Breast epithelium (tissue), 4 donors: ENCODE measurements at regions not wholly inside any gene's neighbourhood (a gene's known extent, or its start where the extent isn't known, plus 50 kb on each side); places are given as distances from the start of the nearest gene placed in this dataset.

Source experiments
- DNase-seq, 2 donors: peaks; one replicate each; pipeline ENCODE4 v3.0.0-alpha.2; 2019; ENCODE audit warnings: low spot score in 2 of 2
- H3K27ac ChIP-seq, 2 donors: fragments of 200-600 bp; sonication (generic) in 1 of 2; one replicate each; pipeline ENCODE4 v1.5.1; 2016 to 2019; ENCODE audit warnings: mild to moderate bottlenecking in 1 of 2
- H3K27me3 ChIP-seq, 2 donors: fragments of 200-600 bp; sonication (generic) in 1 of 2; one replicate each; pipeline versions ENCODE4 v1.5.1 to v1.6.0; 2017 to 2019; ENCODE audit warnings: control low read depth in 1 of 2, mild to moderate bottlenecking in 1 of 2
- H3K36me3 ChIP-seq: fragments of 200-600 bp; one replicate; pipeline ENCODE4 v1.5.1; 2019
- H3K4me1 ChIP-seq, 2 donors: fragments of 200-600 bp; sonication (generic); one replicate each; pipeline ENCODE4 v1.5.1; 2016 to 2019; ENCODE audit warnings: control low read depth in 1 of 2
- H3K4me3 ChIP-seq, 3 donors: fragments of 200-600 bp; sonication (generic); 1 replicate in 2 of 3; 2 replicates in 1 of 3; pipeline ENCODE4 v1.5.1; 2016 to 2019; ENCODE audit warnings: mild to moderate bottlenecking in 3 of 3, moderate library complexity in 2 of 3
- H3K9me3 ChIP-seq, 2 donors: fragments of 200-600 bp; sonication (generic) in 1 of 2; one replicate each; pipeline ENCODE4 v1.5.1; 2016 to 2019; ENCODE audit warnings: control low read depth in 1 of 2
- CTCF ChIP-seq, 3 donors: fragments of 450-650 bp; IDR thresholded peaks; one replicate each; pipeline ENCODE4 v1.5.1; 2016 to 2017; ENCODE audit warnings: antibody characterized with exemption in 3 of 3, mild to moderate bottlenecking in 3 of 3, moderate library complexity in 3 of 3
- POLR2A ChIP-seq: fragments of 450-650 bp; IDR thresholded peaks from one replicate; pipeline ENCODE4 v1.6.1; 2016; ENCODE audit warnings: antibody characterized with exemption, mild to moderate bottlenecking, moderate library complexity
- POLR2AphosphoS5 ChIP-seq, 3 donors: sonication (generic); formaldehyde crosslinking; IDR thresholded peaks; one replicate each; pipeline ENCODE4 v1.6.1; 2017; ENCODE audit warnings: antibody characterized with exemption in 3 of 3
- intact Hi-C: fragments of 100-400 bp; cut with DNase I; formaldehyde crosslinking; loops from one replicate; pipeline ENCODE4 v1.15.1; 2023; ENCODE audit warnings: low total_unique reads

GRCh38 chr7:136173874-136174273 is 196.7 kb upstream of the MTPN start:
- DNase-seq = no peak
- no peak overlapping the region for H3K4me3 ChIP-seq
- intact Hi-C loops = no loop called here
- H3K27ac ChIP-seq = no peak overlapping the region
- H3K36me3 ChIP-seq = no peaks in the 10 kb centered on the region
- H3K27me3 ChIP-seq = no peaks in the 10 kb centered on the region
- no peaks in the 10 kb centered on the region for H3K9me3 ChIP-seq
- no peaks in the 10 kb centered on the region for H3K4me1 ChIP-seq
- TF ChIP-seq CTCF (IDR thresholded peaks at IDR 0.05) (no peak), POLR2A (no peak), POLR2AphosphoS5 (IDR thresholded peaks at IDR 0.05) (no peak)

- H3K9me3 ChIP-seq = no peaks in the 10 kb centered on the region
- H3K36me3 ChIP-seq = no peaks in the 10 kb centered on the region
- H3K4me1 ChIP-seq = no peaks in the 10 kb centered on the region
- intact Hi-C loops = no loop called here
- no peaks in the 10 kb centered on the region for H3K27me3 ChIP-seq
- H3K27ac ChIP-seq = no peak overlapping the region
- no peak overlapping the region for H3K4me3 ChIP-seq
- no peak for DNase-seq
- TF ChIP-seq POLR2A (no peak), POLR2AphosphoS5 (IDR thresholded peaks at IDR 0.05) (no peak), CTCF (IDR thresholded peaks at IDR 0.05) (no peak)
These were observed 194.1 kb upstream of the MTPN start for GRCh38 chr7:136171233-136171632.

GRCh38 chr7:136168821-136169220 is 191.7 kb upstream of the MTPN start:
- Histone ChIP-seq H3K27ac (no peak overlapping the region), H3K27me3 (no peaks in the 10 kb centered on the region), H3K9me3 (no peaks in the 10 kb centered on the region), H3K4me3 (no peak overlapping the region), H3K36me3 (no peaks in the 10 kb centered on the region), H3K4me1 (no peaks in the 10 kb centered on the region)
- intact Hi-C loops = no loop called here
- DNase-seq = no peak
- TF ChIP-seq POLR2A (no peak), POLR2AphosphoS5 (IDR thresholded peaks at IDR 0.05) (no peak), CTCF (IDR thresholded peaks at IDR 0.05) (no peak)

GRCh38 chr7:136167991-136168390 is 190.8 kb upstream of the MTPN start:
- Histone ChIP-seq H3K4me3 (no peak overlapping the region), H3K9me3 (no peaks in the 10 kb centered on the region), H3K27ac (no peak overlapping the region), H3K4me1 (no peaks in the 10 kb centered on the region), H3K27me3 (no peaks in the 10 kb centered on the region), H3K36me3 (no peaks in the 10 kb centered on the region)
- no peak for TF ChIP-seq POLR2AphosphoS5 (IDR thresholded peaks at IDR 0.05)
- TF ChIP-seq POLR2A = no peak
- TF ChIP-seq CTCF (IDR thresholded peaks at IDR 0.05) = no peak
- no peak for DNase-seq
- intact Hi-C loops = no loop called here

GRCh38 chr7:136166521-136166920 is 189.4 kb upstream of the MTPN start:
- TF ChIP-seq POLR2AphosphoS5 (IDR thresholded peaks at IDR 0.05) = no peak
- TF ChIP-seq POLR2A = no peak
- TF ChIP-seq CTCF (IDR thresholded peaks at IDR 0.05) = no peak
- Histone ChIP-seq H3K36me3 (no peaks in the 10 kb centered on the region), H3K9me3 (no peaks in the 10 kb centered on the region), H3K4me3 (no peak overlapping the region), H3K27ac (no peak overlapping the region), H3K4me1 (no peaks in the 10 kb centered on the region), H3K27me3 (no peaks in the 10 kb centered on the region)
- intact Hi-C loops = no loop called here
- no peak for DNase-seq
